A204.1 (cell line): ENCODE measurements at regions not wholly inside any gene's neighbourhood (a gene's known extent, or its start where the extent isn't known, plus 50 kb on each side); places are given as distances from the start of the nearest gene placed in this dataset.
"Not testable (repeated sequence)": the region's sequence is repeated elsewhere in the genome, so short reads cannot be mapped to it uniquely, and the experiment has no call there.

Experiments
- FAIRE-seq: peaks from 2 replicates; lab custom pipeline; 2012; peaks lifted over from hg19 to GRCh38; lab: Jason Lieb, UNC

GRCh38 chr6:93083337-93084230 is 335.8 kb downstream of the EPHA7 start:
- FAIRE-seq = no peak

- FAIRE-seq = no peak
These were observed 337.5 kb downstream of the EPHA7 start for GRCh38 chr6:93081901-93082300.

GRCh38 chr6:93079061-93079460 is 340.3 kb downstream of the EPHA7 start:
- no peak for FAIRE-seq

- FAIRE-seq = no peak
These were observed 345.5 kb downstream of the EPHA7 start for GRCh38 chr6:93073811-93074210.

GRCh38 chr6:93069856-93070255 is 349.5 kb downstream of the EPHA7 start:
- FAIRE-seq = no peak

GRCh38 chr6:93059911-93060310 is 359.4 kb downstream of the EPHA7 start:
- FAIRE-seq = no peak

- FAIRE-seq = no peak
These were observed 361.8 kb downstream of the EPHA7 start for GRCh38 chr6:93057584-93057983.

GRCh38 chr6:93048381-93048780 is 371.0 kb downstream of the EPHA7 start:
- no peak for FAIRE-seq

- no peak for FAIRE-seq
These were observed 372.3 kb downstream of the EPHA7 start for GRCh38 chr6:93047033-93047432.

- no peak for FAIRE-seq
These were observed 374.2 kb downstream of the EPHA7 start for GRCh38 chr6:93045156-93045555.

GRCh38 chr6:93040375-93040774 is 379.0 kb downstream of the EPHA7 start:
- no peak for FAIRE-seq

GRCh38 chr6:93036835-93037234 is 382.5 kb downstream of the EPHA7 start:
- FAIRE-seq = no peak

GRCh38 chr6:93035756-93036155 is 383.6 kb downstream of the EPHA7 start:
- FAIRE-seq = no peak

- FAIRE-seq = no peak
These were observed 398.0 kb downstream of the EPHA7 start for GRCh38 chr6:93021235-93021915.

GRCh38 chr6:93017626-93018025 is 401.7 kb downstream of the EPHA7 start:
- no peak for FAIRE-seq

GRCh38 chr6:93017213-93017612 is 402.1 kb downstream of the EPHA7 start:
- FAIRE-seq = no peak

GRCh38 chr6:93013054-93013453 is 406.3 kb downstream of the EPHA7 start:
- FAIRE-seq = no peak

- no peak for FAIRE-seq
These were observed 411.0 kb downstream of the EPHA7 start for GRCh38 chr6:93008375-93008774.

- no peak for FAIRE-seq
These were observed 429.7 kb downstream of the EPHA7 start for GRCh38 chr6:92989656-92990055.

- FAIRE-seq = no peak
These were observed 440.1 kb downstream of the EPHA7 start for GRCh38 chr6:92979281-92979680.

GRCh38 chr6:92977018-92977417 is 442.3 kb downstream of the EPHA7 start:
- FAIRE-seq = no peak

GRCh38 chr6:92967362-92967761 is 452.0 kb downstream of the EPHA7 start:
- FAIRE-seq = no peak

GRCh38 chr6:92962846-92963245 is 456.5 kb downstream of the EPHA7 start:
- no peak for FAIRE-seq

- FAIRE-seq = not testable (repeated sequence)
These were observed 467.2 kb downstream of the EPHA7 start for GRCh38 chr6:92952111-92952510.
